Cardiac fibroblast (primary cell): ENCODE measurements at regions not wholly inside any gene's neighbourhood (a gene's known extent, or its start where the extent isn't known, plus 50 kb on each side); places are given as distances from the start of the nearest gene placed in this dataset.

ENCODE experiments used
- DNase-seq, 2 donors: peaks; one replicate each; pipeline versions ENCODE4 v3.0.0 to v3.0.0-alpha.2; 2010; ENCODE audit warnings: low read depth in 2 of 2
- H3K4me3 ChIP-seq, 2 donors: replicated peaks in 1 of 2; 1 replicate in 1 of 2; 2 replicates in 1 of 2; pipeline ENCODE4 v1.5.1; 2011; ENCODE audit warnings: low read depth in 2 of 2, low read length in 2 of 2, mild to moderate bottlenecking in 2 of 2, moderate library complexity in 1 of 2
- CTCF ChIP-seq: IDR thresholded peaks from one replicate; pipeline ENCODE4 v1.5.1; 2011; ENCODE audit warnings: low read depth, mild to moderate bottlenecking, low read length, inconsistent platforms

DNA sequence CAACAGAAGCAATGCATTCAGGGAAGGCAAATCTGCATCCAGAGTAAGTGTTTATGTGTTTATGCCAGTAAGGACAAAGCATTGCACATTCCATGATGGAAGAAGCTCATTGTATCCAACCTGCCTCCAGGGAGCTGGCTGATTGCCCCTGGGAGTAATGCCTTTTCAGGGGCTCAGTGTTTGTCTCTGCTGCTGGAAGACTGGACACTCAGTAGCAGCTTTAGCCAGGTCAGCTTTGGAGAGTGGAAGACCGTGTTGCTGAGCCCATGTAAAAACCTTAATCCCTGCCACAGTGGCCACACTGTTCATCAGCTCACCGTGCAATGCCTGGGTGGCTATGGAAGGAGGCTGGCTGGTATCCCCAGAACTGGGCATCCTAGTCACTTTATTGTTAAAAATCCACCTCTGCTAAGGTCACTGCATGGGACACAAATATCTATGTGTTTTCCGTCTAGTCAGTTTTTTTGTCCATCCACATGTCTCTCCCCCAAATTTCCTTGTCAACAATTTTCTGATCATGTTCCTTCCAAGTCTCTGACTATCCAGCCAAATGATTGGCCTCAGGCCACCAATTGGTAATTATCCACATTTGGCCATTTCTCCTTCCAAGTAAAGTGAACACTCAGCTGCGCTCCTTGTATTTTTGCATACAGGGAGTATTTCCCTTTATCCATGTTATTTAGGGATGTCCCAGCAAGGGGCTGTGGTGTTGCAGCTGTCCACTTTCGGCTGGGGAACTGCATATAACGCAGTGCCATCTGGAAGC, 2044.5 kb upstream of the AGA start:
- H3K4me3 ChIP-seq, result no peak overlapping the region
- TF ChIP-seq CTCF, result no peak
- no peak for DNase-seq

GRCh38 chr4:179492260-179493080, 2050.2 kb upstream of the AGA start:
- no peak for TF ChIP-seq CTCF
- DNase-seq, result no peak
- H3K4me3 ChIP-seq, result no peak overlapping the region

GRCh38 chr4:179503976-179504375, 2061.7 kb upstream of the AGA start:
- H3K4me3 ChIP-seq, result no peak overlapping the region
- DNase-seq, result no peak
- no peak for TF ChIP-seq CTCF

- H3K4me3 ChIP-seq, result no peak overlapping the region
- no peak for TF ChIP-seq CTCF
- no peak for DNase-seq
Measured at GRCh38 chr4:179509489-179509888, 2067.3 kb upstream of the AGA start.

DNA sequence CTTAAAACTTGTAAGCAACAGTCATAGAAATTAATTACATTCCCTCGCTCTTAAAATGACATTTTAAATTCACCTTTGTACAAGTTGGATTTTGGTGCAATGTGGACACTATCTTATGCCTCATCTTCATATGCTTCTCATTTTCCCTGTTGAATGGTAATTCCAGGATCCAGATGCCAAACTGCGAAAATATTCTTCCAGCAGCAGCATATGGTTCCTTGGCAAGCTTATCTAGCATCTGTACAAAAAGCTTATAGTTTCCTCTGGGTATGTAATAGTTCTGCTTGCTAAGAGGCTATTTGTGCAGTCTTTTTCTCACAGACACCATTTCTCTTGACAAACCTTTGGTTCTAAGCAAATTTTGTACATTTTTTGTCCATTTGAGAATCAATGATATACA, 2079.7 kb upstream of the AGA start:
- no peak for TF ChIP-seq CTCF
- no peak overlapping the region for H3K4me3 ChIP-seq
- no peak for DNase-seq

GRCh38 chr4:179530958-179531357, 2088.7 kb upstream of the AGA start:
- no peak overlapping the region for H3K4me3 ChIP-seq
- DNase-seq, result no peak
- no peak for TF ChIP-seq CTCF
